B cell (primary cell): ENCODE measurements at regions not wholly inside any gene's neighbourhood (a gene's known extent, or its start where the extent isn't known, plus 50 kb on each side); places are given as distances from the start of the nearest gene placed in this dataset.

ENCODE experiments used
- ATAC-seq: fragments of 200-7000 bp; cut with Tn5 transposase; one replicate; pipeline ENCODE4 v1.10.0; 2021; ENCODE audit warnings: low read depth, mild to moderate bottlenecking, moderate number of reproducible peaks, moderate library complexity
- CTCF ChIA-PET: fragments of 350-600 bp; sonication (Branson Sonifier 250); formaldehyde crosslinking; loops from one replicate; lab custom pipeline; 2021; ENCODE audit warnings: antibody characterized with exemption, inconsistent platforms; lab: Charles Lee
- POLR2A ChIA-PET: fragments of 350-600 bp; sonication (Branson Sonifier 250); formaldehyde crosslinking; loops from one replicate; lab custom pipeline; 2021; ENCODE audit warnings: antibody characterized with exemption; lab: Charles Lee
- DNase-seq: peaks from one replicate; pipeline ENCODE4 v3.0.0; 2013
- H2AFZ ChIP-seq: 2 replicates; pipeline ENCODE4 v1.6.1; 2012; ENCODE audit warnings: mild to moderate bottlenecking, low read depth, low read length; ENCODE audit not compliant: insufficient read depth, poor library complexity, severe bottlenecking
- H3K27ac ChIP-seq, 2 donors: 1 replicate in 1 of 2; 2 replicates in 1 of 2; pipeline ENCODE4 v1.5.1; 2012 to 2013; ENCODE audit warnings: low read length in 2 of 2, mild to moderate bottlenecking in 2 of 2, moderate library complexity in 1 of 2
- H3K27me3 ChIP-seq, 4 experiments: fragments of 200-600 bp in 1 of 4; sonication (generic) in 1 of 4; replicated peaks in 1 of 4; 1 replicate in 2 of 4; 2 replicates in 2 of 4; pipeline versions ENCODE4 v1.6.1 to v1.7.0; 2013 to 2016; ENCODE audit warnings: low read length in 3 of 4, mild to moderate bottlenecking in 2 of 4, mixed read lengths in 1 of 4, moderate library complexity in 1 of 4; ENCODE audit not compliant: insufficient read depth in 4 of 4, control insufficient read depth in 3 of 4; ENCODE audit errors: control extremely low read depth in 1 of 4
- H3K36me3 ChIP-seq, 2 experiments: replicated peaks in 1 of 2; 1 replicate in 1 of 2; 2 replicates in 1 of 2; pipeline versions ENCODE4 v1.6.1 to v1.7.1; 2013; ENCODE audit warnings: low read length in 1 of 2; ENCODE audit not compliant: insufficient read depth in 2 of 2, control insufficient read depth in 1 of 2; ENCODE audit errors: control extremely low read depth in 1 of 2, extremely low read depth in 1 of 2
- H3K4me1 ChIP-seq, 2 donors: fragments of 200-600 bp in 1 of 2; sonication (generic) in 1 of 2; 1 replicate in 1 of 2; 2 replicates in 1 of 2; pipeline versions ENCODE4 v1.5.1 to v1.6.1; 2013 to 2017; ENCODE audit warnings: low read length in 2 of 2; ENCODE audit not compliant: control insufficient read depth in 2 of 2, insufficient read depth in 2 of 2
- H3K4me2 ChIP-seq: replicated peaks from 2 replicates; pipeline ENCODE3; 2012; ENCODE audit warnings: mild to moderate bottlenecking, low read depth, low read length; ENCODE audit not compliant: poor library complexity, severe bottlenecking
- H3K4me3 ChIP-seq, 5 experiments: fragments of 200-600 bp in 1 of 5; sonication (generic) in 1 of 5; 1 replicate in 3 of 5; 2 replicates in 2 of 5; pipeline versions ENCODE4 v1.5.1 to v1.7.0; 2011 to 2016; ENCODE audit warnings: low read length in 4 of 5, mild to moderate bottlenecking in 4 of 5, low read depth in 2 of 5, control low read depth in 1 of 5, moderate library complexity in 1 of 5; ENCODE audit not compliant: insufficient read depth in 1 of 5; ENCODE audit errors: control extremely low read depth in 1 of 5, extremely low read depth in 1 of 5
- H3K79me2 ChIP-seq: fragments of 200-600 bp; sonication (generic); one replicate; pipeline ENCODE4 v1.6.0; 2016; ENCODE audit warnings: low read length; ENCODE audit not compliant: control insufficient read depth, insufficient read depth
- H3K9ac ChIP-seq: fragments of 200-600 bp; sonication (generic); 2 replicates; pipeline ENCODE4 v1.6.1; 2017; ENCODE audit warnings: mild to moderate bottlenecking, low read length, moderate library complexity
- H3K9me3 ChIP-seq, 3 donors: one replicate each; pipeline versions ENCODE4 v1.6.1 to v1.7.1; 2013; ENCODE audit warnings: low read length in 2 of 3; ENCODE audit not compliant: control insufficient read depth in 2 of 3, insufficient read depth in 1 of 3; ENCODE audit errors: control extremely low read depth in 1 of 3
- H4K20me1 ChIP-seq: 2 replicates; pipeline ENCODE4 v1.6.0; 2012; ENCODE audit warnings: mild to moderate bottlenecking, low read length; ENCODE audit not compliant: insufficient read depth, control insufficient read depth, poor library complexity, severe bottlenecking
- H3K27ac Mint-ChIP-seq: one replicate; pipeline ENCODE4 v1.8.0; 2021; ENCODE audit warnings: mixed read lengths
- H3K27me3 Mint-ChIP-seq: one replicate; pipeline ENCODE4 v1.8.0; 2021; ENCODE audit warnings: mixed read lengths
- H3K4me1 Mint-ChIP-seq: one replicate; pipeline ENCODE4 v1.8.0; 2021; ENCODE audit warnings: mixed read lengths
- H3K4me3 Mint-ChIP-seq: one replicate; pipeline ENCODE4 v1.8.0; 2021; ENCODE audit warnings: mixed read lengths
- H3K9me3 Mint-ChIP-seq: one replicate; pipeline ENCODE4 v1.8.0; 2022; ENCODE audit warnings: mixed read lengths; ENCODE audit not compliant: insufficient read depth
- EZH2 ChIP-seq: IDR thresholded peaks from 2 replicates; pipeline ENCODE4 v1.6.1; 2012; ENCODE audit warnings: borderline replicate concordance, low read depth, mild to moderate bottlenecking, moderate library complexity, low read length; ENCODE audit not compliant: insufficient read depth, poor library complexity, severe bottlenecking
- WGBS: methylation state at CpG from one replicate; pipeline ENCODE4 v1.1.5; 2013; ENCODE audit warnings: missing lambda C conversion rate; ENCODE audit not compliant: insufficient coverage; 5-methylcytosine and 5-hydroxymethylcytosine counted together
- intact Hi-C: fragments of 100-400 bp; cut with micrococcal nuclease; formaldehyde crosslinking; loops from one replicate; pipeline ENCODE4 v1.10.0; 2022
- TF ChIP-seq, protein P1 (sequence below): fragments of 200-600 bp; IDR thresholded peaks from one replicate; pipeline ENCODE4 v1.8.0; 2022; ENCODE audit warnings: antibody characterized with exemption, mild to moderate bottlenecking

DNA sequence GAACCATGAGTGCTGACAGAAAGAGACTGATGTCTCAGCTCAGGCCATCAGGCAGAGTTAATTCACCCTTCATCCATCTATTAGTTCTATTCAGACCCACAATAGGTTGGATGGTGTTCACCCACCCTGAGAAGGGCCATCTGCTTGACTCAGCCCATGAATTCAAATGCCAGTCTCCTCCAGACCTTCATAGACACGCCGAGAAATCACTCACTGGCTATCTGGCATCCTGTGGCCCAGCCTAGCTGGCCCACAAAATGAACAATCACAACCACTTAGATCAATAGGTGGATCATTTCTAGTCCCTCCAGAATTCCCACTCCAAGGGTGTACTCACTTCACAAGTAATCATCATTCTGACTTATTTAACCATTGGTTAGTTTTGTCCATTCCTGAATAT, 58.2 kb downstream of the MYEOV start:
- H3K9ac ChIP-seq: no peak overlapping the region

DNA sequence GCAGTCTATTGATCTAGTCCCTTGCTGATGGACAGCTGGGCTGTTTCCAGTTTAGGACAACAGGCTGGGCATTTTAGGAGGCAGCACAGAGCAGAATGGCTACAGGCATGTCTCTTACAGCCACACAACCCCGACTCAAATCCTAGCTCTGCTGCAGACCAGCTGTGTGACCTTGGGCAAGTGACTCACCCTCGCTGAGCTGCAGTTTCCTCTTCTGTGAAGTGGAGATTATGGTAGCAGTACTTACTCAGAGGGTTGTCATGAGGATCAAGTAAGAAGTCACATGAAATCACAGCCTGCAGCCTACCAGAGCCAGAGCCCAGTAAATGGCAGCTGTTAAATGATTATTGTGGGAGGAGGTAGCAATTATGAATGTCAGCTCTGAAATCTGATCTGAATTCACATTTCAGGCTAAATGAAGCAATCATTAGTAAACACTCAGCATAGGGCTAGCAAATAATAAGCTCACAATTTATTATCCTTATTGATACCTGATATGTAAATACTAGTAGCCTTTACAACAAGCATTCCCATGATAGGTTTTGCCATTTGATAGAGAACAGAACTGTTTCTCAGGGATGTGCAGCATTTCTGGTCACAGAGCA, 58.9 kb downstream of the MYEOV start:
- ATAC-seq (no peak), DNase-seq (no peak)
- peaks cover 0 to 10% (median 4%) of the 10 kb centered on the region in 3 donors for H3K9me3 ChIP-seq
- H3K4me2 ChIP-seq: no peak overlapping the region
- no peaks in the 10 kb centered on the region for H3K79me2 ChIP-seq
- TF ChIP-seq, protein P1, sequence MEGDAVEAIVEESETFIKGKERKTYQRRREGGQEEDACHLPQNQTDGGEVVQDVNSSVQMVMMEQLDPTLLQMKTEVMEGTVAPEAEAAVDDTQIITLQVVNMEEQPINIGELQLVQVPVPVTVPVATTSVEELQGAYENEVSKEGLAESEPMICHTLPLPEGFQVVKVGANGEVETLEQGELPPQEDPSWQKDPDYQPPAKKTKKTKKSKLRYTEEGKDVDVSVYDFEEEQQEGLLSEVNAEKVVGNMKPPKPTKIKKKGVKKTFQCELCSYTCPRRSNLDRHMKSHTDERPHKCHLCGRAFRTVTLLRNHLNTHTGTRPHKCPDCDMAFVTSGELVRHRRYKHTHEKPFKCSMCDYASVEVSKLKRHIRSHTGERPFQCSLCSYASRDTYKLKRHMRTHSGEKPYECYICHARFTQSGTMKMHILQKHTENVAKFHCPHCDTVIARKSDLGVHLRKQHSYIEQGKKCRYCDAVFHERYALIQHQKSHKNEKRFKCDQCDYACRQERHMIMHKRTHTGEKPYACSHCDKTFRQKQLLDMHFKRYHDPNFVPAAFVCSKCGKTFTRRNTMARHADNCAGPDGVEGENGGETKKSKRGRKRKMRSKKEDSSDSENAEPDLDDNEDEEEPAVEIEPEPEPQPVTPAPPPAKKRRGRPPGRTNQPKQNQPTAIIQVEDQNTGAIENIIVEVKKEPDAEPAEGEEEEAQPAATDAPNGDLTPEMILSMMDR: no peak
- no peak for TF ChIP-seq EZH2
- ChIA-PET POLR2A (no interaction called here), CTCF (no interaction called here)
- H4K20me1 ChIP-seq: no peaks in the 10 kb centered on the region
- no peak overlapping the region for H3K4me3 Mint-ChIP-seq
- no peaks in the 10 kb centered on the region for H3K27me3 ChIP-seq
- intact Hi-C loops: no loop called here
- no peak overlapping the region for H3K9ac ChIP-seq
- H3K27ac Mint-ChIP-seq: no peak overlapping the region
- no peak overlapping the region for H2AFZ ChIP-seq
- no peak overlapping the region for H3K27ac ChIP-seq
- H3K36me3 ChIP-seq: no peaks in the 10 kb centered on the region
- no peak overlapping the region for H3K4me3 ChIP-seq
- WGBS: 100% methylated on average over 1 of the region's 2 CpGs
- H3K4me1 ChIP-seq: no peaks in the 10 kb centered on the region
- H3K27me3 Mint-ChIP-seq: peaks cover 10% of the 10 kb centered on the region
- H3K4me1 Mint-ChIP-seq: no peaks in the 10 kb centered on the region
- H3K9me3 Mint-ChIP-seq: peaks cover 2% of the 10 kb centered on the region

More for the DNA sequence above, 58.2 kb downstream of the MYEOV start:
- H3K27me3 ChIP-seq: no peaks in the 10 kb centered on the region
- Mint-ChIP-seq H3K27ac (no peak overlapping the region), H3K4me3 (no peak overlapping the region), H3K4me1 (no peaks in the 10 kb centered on the region), H3K27me3 (peaks cover 10% of the 10 kb centered on the region), H3K9me3 (peaks cover 2% of the 10 kb centered on the region)
- no peaks in the 10 kb centered on the region for H3K36me3 ChIP-seq
- H3K4me1 ChIP-seq: no peaks in the 10 kb centered on the region
- H3K4me2 ChIP-seq: no peak overlapping the region
- H3K9me3 ChIP-seq: peaks cover 0 to 10% (median 4%) of the 10 kb centered on the region in 3 donors
- H4K20me1 ChIP-seq: no peaks in the 10 kb centered on the region
- no peak overlapping the region for H3K4me3 ChIP-seq
- TF ChIP-seq, protein P1: no peak
- TF ChIP-seq EZH2: no peak
- ChIA-PET CTCF (no interaction called here), POLR2A (no interaction called here)
- H2AFZ ChIP-seq: no peak overlapping the region
- WGBS: 93% methylated on average over 2 of the region's 2 CpGs
- DNase-seq (no peak), ATAC-seq (no peak)
- H3K79me2 ChIP-seq: no peaks in the 10 kb centered on the region
- no peak overlapping the region for H3K27ac ChIP-seq
- intact Hi-C loops: no loop called here
